Stimulated activated CD4-positive, alpha-beta T cell treated with anti-CD3 and anti-CD28 coated beads, Interleukin-15, amount 100 ng/mL, for 1 hour (primary cell): ENCODE measurements at regions not wholly inside any gene's neighbourhood (a gene's known extent, or its start where the extent isn't known, plus 50 kb on each side); places are given as distances from the start of the nearest gene placed in this dataset.

Experiments
- DNase-seq, 2 donors: peaks; one replicate each; pipeline ENCODE4 v3.0.0-alpha.2; 2020; ENCODE audit warnings: low read depth in 1 of 2, low spot score in 1 of 2

- DNase-seq, result no peak
Measured at GRCh38 chr11:19374151-19374569, 133.4 kb upstream of the E2F8 start.

GRCh38 chr11:19372381-19372780, 131.6 kb upstream of the E2F8 start:
- no peak for DNase-seq

- DNase-seq, result no peak
Measured at GRCh38 chr11:19370100-19370861, 129.5 kb upstream of the E2F8 start.

- no peak for DNase-seq
Measured at GRCh38 chr11:19368726-19369375, 128.1 kb upstream of the E2F8 start.

GRCh38 chr11:19366992-19367709, 126.4 kb upstream of the E2F8 start:
- no peak for DNase-seq

GRCh38 chr11:19365743-19366410, 125.1 kb upstream of the E2F8 start:
- no peak for DNase-seq

GRCh38 chr11:19359221-19360000, 118.7 kb upstream of the E2F8 start:
- DNase-seq, result no peak

- no peak for DNase-seq
Measured at GRCh38 chr11:19357943-19358342, 117.2 kb upstream of the E2F8 start.

GRCh38 chr11:19355601-19356000, 114.9 kb upstream of the E2F8 start:
- no peak for DNase-seq

- DNase-seq, result no peak
Measured at GRCh38 chr11:19353287-19353850, 112.6 kb upstream of the E2F8 start.

- no peak for DNase-seq
Measured at GRCh38 chr11:19352771-19353160, 112.0 kb upstream of the E2F8 start.

- DNase-seq, result no peak
Measured at GRCh38 chr11:19352072-19352770, 111.5 kb upstream of the E2F8 start.

- no peak for DNase-seq
Measured at GRCh38 chr11:19351426-19351825, 110.7 kb upstream of the E2F8 start.

- DNase-seq, result no peak
Measured at GRCh38 chr11:19350160-19350559, 109.4 kb upstream of the E2F8 start.

GRCh38 chr11:19349340-19350025, 108.7 kb upstream of the E2F8 start:
- no peak for DNase-seq

- DNase-seq, result no peak
Measured at GRCh38 chr11:19347911-19348310, 107.2 kb upstream of the E2F8 start.

- no peak for DNase-seq
Measured at GRCh38 chr11:19345848-19346681, 105.3 kb upstream of the E2F8 start.

- DNase-seq, result no peak
Measured at GRCh38 chr11:19345519-19345847, 104.7 kb upstream of the E2F8 start.
